Keratinocyte (primary cell): ENCODE measurements at regions not wholly inside any gene's neighbourhood (a gene's known extent, or its start where the extent isn't known, plus 50 kb on each side); places are given as distances from the start of the nearest gene placed in this dataset.

Experiments used
- DNase-seq: peaks from one replicate; pipeline ENCODE4 v3.0.0-alpha.2; 2011; ENCODE audit warnings: low read depth, missing footprints, low spot score
- FAIRE-seq: peaks from 2 replicates; lab custom pipeline; 2011; peaks lifted over from hg19 to GRCh38; lab: Jason Lieb, UNC
- H2AFZ ChIP-seq: 2 replicates; pipeline ENCODE4 v1.6.0; 2012; ENCODE audit warnings: low read length, control low read depth, inconsistent platforms; ENCODE audit not compliant: control insufficient read depth
- H3K27ac ChIP-seq: 2 replicates; pipeline ENCODE4 v1.5.1; 2011; ENCODE audit warnings: low read length; ENCODE audit not compliant: control insufficient read depth, insufficient read depth
- H3K27me3 ChIP-seq: 3 replicates; pipeline ENCODE4 v1.6.0; 2011; ENCODE audit warnings: low read length; ENCODE audit not compliant: control insufficient read depth, insufficient read depth; ENCODE audit errors: extremely low read depth
- H3K36me3 ChIP-seq, 2 experiments: 2 replicates in 1 of 2; 3 replicates in 1 of 2; pipeline ENCODE4 v1.5.1; 2011; ENCODE audit warnings: low read length in 2 of 2, mild to moderate bottlenecking in 1 of 2; ENCODE audit not compliant: control insufficient read depth in 2 of 2, insufficient read depth in 2 of 2; ENCODE audit errors: extremely low read depth in 1 of 2
- H3K4me1 ChIP-seq: 3 replicates; pipeline ENCODE4 v1.5.1; 2011; ENCODE audit warnings: low read length; ENCODE audit not compliant: control insufficient read depth, insufficient read depth; ENCODE audit errors: extremely low read depth
- H3K4me2 ChIP-seq: 3 replicates; pipeline ENCODE4 v1.6.0; 2011; ENCODE audit warnings: low read depth, low read length; ENCODE audit not compliant: control insufficient read depth, insufficient read depth; ENCODE audit errors: extremely low read depth
- H3K4me3 ChIP-seq, 3 experiments: fragments of 200-600 bp in 1 of 3; sonication (generic) in 1 of 3; 2 replicates in 2 of 3; 3 replicates in 1 of 3; pipeline ENCODE4 v1.5.1; 2011 to 2016; ENCODE audit warnings: low read length in 3 of 3, mild to moderate bottlenecking in 3 of 3, control low read depth in 2 of 3, inconsistent platforms in 1 of 3, low read depth in 1 of 3, mixed read lengths in 1 of 3, mixed run types in 1 of 3, moderate library complexity in 1 of 3; ENCODE audit not compliant: control insufficient read depth in 2 of 3, insufficient read depth in 2 of 3; ENCODE audit errors: extremely low read depth in 1 of 3
- H3K79me2 ChIP-seq: 2 replicates; pipeline ENCODE4 v1.6.0; 2012; ENCODE audit warnings: low read length; ENCODE audit not compliant: control insufficient read depth, insufficient read depth
- H3K9ac ChIP-seq: 3 replicates; pipeline ENCODE4 v1.6.0; 2011; ENCODE audit warnings: low read length; ENCODE audit not compliant: control insufficient read depth, insufficient read depth; ENCODE audit errors: extremely low read depth
- H3K9me1 ChIP-seq: 3 replicates; pipeline ENCODE4 v1.6.0; 2011; ENCODE audit warnings: low read length; ENCODE audit not compliant: control insufficient read depth, insufficient read depth; ENCODE audit errors: extremely low read depth
- H3K9me3 ChIP-seq: 2 replicates; pipeline ENCODE4 v1.5.1; 2012; ENCODE audit warnings: low read depth, low read length; ENCODE audit not compliant: control insufficient read depth
- H4K20me1 ChIP-seq: 3 replicates; pipeline ENCODE4 v1.6.0; 2011; ENCODE audit warnings: low read length; ENCODE audit not compliant: control insufficient read depth, insufficient read depth; ENCODE audit errors: extremely low read depth
- CTCF ChIP-seq, 3 experiments: IDR thresholded peaks in 1 of 3; conservative IDR thresholded peaks in 1 of 3; optimal IDR thresholded peaks in 1 of 3; 2 replicates in 2 of 3; 3 replicates in 1 of 3; pipeline versions ENCODE3 to v1.5.1; 2011; ENCODE audit warnings: low read length in 3 of 3, mild to moderate bottlenecking in 3 of 3, moderate library complexity in 2 of 3, control low read depth in 1 of 3, inconsistent platforms in 1 of 3; ENCODE audit not compliant: insufficient read depth in 2 of 3; ENCODE audit errors: extremely low read depth in 1 of 3
- EZH2 ChIP-seq: IDR thresholded peaks from one replicate; pipeline ENCODE4 v1.6.1; 2012; ENCODE audit warnings: inconsistent platforms, mild to moderate bottlenecking, low read length, moderate library complexity
- dilution Hi-C: fragments of 300-500 bp; cut with MboI; formaldehyde crosslinking; loops from one replicate; pipeline ENCODE4 v1.7.0; 2020; ENCODE audit warnings: low sequenced_read_pairs; ENCODE audit not compliant: extremely low pct_ligation_motif_present

- Histone ChIP-seq H3K4me3 (no peak overlapping the region), H3K27ac (no peak overlapping the region), H3K9ac (no peak overlapping the region), H3K9me1 (no peaks in the 10 kb centered on the region), H4K20me1 (no peaks in the 10 kb centered on the region), H3K79me2 (no peaks in the 10 kb centered on the region), H3K27me3 (no peaks in the 10 kb centered on the region), H3K4me1 (no peaks in the 10 kb centered on the region), H3K4me2 (no peak overlapping the region), H3K9me3 (no peaks in the 10 kb centered on the region), H2AFZ (no peak overlapping the region), H3K36me3 (no peaks in the 10 kb centered on the region)
- dilution Hi-C loops, result no loop called here
- no peak for DNase-seq
- no peak for FAIRE-seq
- no peak for TF ChIP-seq CTCF (optimal IDR thresholded peaks at IDR 0.05 in 1 of 3, IDR thresholded peaks at IDR 0.05 in 1 of 3, conservative IDR thresholded peaks at IDR 0.05 in 1 of 3; ENCODE audit: extremely low read depth in 1 of 3, insufficient read depth in 2 of 3, low read length in 3 of 3)
- TF ChIP-seq EZH2, result no peak
Measured at GRCh38 chr3:110686701-110687100, 384.9 kb upstream of the NECTIN3 start.

GRCh38 chr3:110687138-110687537 is 384.5 kb upstream of the NECTIN3 start:
- Histone ChIP-seq H3K27me3 (no peaks in the 10 kb centered on the region), H3K79me2 (no peaks in the 10 kb centered on the region), H2AFZ (no peak overlapping the region), H3K9ac (no peak overlapping the region), H3K4me1 (no peaks in the 10 kb centered on the region), H4K20me1 (no peaks in the 10 kb centered on the region), H3K27ac (no peak overlapping the region), H3K4me2 (no peak overlapping the region), H3K36me3 (no peaks in the 10 kb centered on the region), H3K9me3 (no peaks in the 10 kb centered on the region), H3K9me1 (no peaks in the 10 kb centered on the region), H3K4me3 (no peak overlapping the region)
- FAIRE-seq, result no peak
- DNase-seq, result no peak
- TF ChIP-seq EZH2 (no peak), CTCF (optimal IDR thresholded peaks at IDR 0.05 in 1 of 3, IDR thresholded peaks at IDR 0.05 in 1 of 3, conservative IDR thresholded peaks at IDR 0.05 in 1 of 3; ENCODE audit: extremely low read depth in 1 of 3, insufficient read depth in 2 of 3, low read length in 3 of 3) (no peak)
- dilution Hi-C loops, result no loop called here
